ENCODE measurements at regions not wholly inside any gene's neighbourhood (a gene's known extent, or its start where the extent isn't known, plus 50 kb on each side); places are given as distances from the start of the nearest gene placed in this dataset.

DNA sequence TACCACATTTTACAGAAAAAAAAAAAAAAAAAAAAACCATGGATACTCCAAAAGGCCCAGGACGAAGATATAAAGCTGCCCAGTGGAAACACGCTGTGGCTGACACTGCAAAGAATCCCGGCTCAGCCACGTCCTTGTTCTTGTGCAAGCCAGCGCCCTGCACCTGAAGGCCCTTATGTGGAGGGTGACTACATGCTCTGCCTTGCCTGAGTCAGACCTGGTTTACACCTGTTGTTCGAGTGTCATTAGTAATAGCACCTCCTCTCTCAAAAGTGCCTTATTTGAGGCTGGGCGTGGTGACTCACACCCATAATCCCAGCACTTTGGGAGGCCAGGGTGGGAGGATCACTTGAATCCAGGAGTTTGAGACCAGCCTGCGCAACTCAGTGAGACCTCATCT, 54.3 kb upstream of the ZSWIM6 start:
- TF ChIP-seq EZH2 (IDR thresholded peaks at IDR 0.05; ENCODE audit: low read length, missing control alignments), result no peak
- TF ChIP-seq, protein P1, sequence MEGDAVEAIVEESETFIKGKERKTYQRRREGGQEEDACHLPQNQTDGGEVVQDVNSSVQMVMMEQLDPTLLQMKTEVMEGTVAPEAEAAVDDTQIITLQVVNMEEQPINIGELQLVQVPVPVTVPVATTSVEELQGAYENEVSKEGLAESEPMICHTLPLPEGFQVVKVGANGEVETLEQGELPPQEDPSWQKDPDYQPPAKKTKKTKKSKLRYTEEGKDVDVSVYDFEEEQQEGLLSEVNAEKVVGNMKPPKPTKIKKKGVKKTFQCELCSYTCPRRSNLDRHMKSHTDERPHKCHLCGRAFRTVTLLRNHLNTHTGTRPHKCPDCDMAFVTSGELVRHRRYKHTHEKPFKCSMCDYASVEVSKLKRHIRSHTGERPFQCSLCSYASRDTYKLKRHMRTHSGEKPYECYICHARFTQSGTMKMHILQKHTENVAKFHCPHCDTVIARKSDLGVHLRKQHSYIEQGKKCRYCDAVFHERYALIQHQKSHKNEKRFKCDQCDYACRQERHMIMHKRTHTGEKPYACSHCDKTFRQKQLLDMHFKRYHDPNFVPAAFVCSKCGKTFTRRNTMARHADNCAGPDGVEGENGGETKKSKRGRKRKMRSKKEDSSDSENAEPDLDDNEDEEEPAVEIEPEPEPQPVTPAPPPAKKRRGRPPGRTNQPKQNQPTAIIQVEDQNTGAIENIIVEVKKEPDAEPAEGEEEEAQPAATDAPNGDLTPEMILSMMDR (conservative IDR thresholded peaks at IDR 0.05 in 1 of 2, IDR thresholded peaks at IDR 0.05 in 1 of 2; ENCODE audit: low read depth in 1 of 2, low read length in 2 of 2), result no peak
- H4K20me1 ChIP-seq (ENCODE audit: control insufficient read depth, extremely low read depth, insufficient read depth, low read length), result no peaks in the 10 kb centered on the region
- H3K4me1 ChIP-seq (ENCODE audit: control insufficient read depth, extremely low read depth, insufficient read depth, low read length), result peaks cover 25% of the 10 kb centered on the region
- no peaks in the 10 kb centered on the region for H3K36me3 ChIP-seq (ENCODE audit: control insufficient read depth, insufficient read depth, low read length)
- no peak overlapping the region for H3K27ac ChIP-seq (ENCODE audit: insufficient read depth, low read length)
- H3K27me3 ChIP-seq (ENCODE audit: control insufficient read depth, insufficient read depth, low read length), result no peaks in the 10 kb centered on the region
- H3K4me3 ChIP-seq (replicated peaks in 1 of 4; ENCODE audit: control extremely low read depth in 1 of 4, insufficient read depth in 1 of 4, low read depth in 3 of 4, low read length in 4 of 4), result no peak overlapping the region
- no peaks in the 10 kb centered on the region for H3K9me3 ChIP-seq (ENCODE audit: control insufficient read depth, insufficient read depth, low read depth, low read length)
- no peak overlapping the region for H2AFZ ChIP-seq (ENCODE audit: low read length)
- H3K9ac ChIP-seq (ENCODE audit: insufficient read depth, low read length), result no peak overlapping the region
- no peaks in the 10 kb centered on the region for H3K79me2 ChIP-seq (ENCODE audit: control insufficient read depth, insufficient read depth, low read length)
- H3K4me2 ChIP-seq (ENCODE audit: extremely low read depth, insufficient read depth, low read length), result no peak overlapping the region
- peak in 1 of 2 donors; percentile 35 for DNase-seq (ENCODE audit: low read depth in 2 of 2)

DNA sequence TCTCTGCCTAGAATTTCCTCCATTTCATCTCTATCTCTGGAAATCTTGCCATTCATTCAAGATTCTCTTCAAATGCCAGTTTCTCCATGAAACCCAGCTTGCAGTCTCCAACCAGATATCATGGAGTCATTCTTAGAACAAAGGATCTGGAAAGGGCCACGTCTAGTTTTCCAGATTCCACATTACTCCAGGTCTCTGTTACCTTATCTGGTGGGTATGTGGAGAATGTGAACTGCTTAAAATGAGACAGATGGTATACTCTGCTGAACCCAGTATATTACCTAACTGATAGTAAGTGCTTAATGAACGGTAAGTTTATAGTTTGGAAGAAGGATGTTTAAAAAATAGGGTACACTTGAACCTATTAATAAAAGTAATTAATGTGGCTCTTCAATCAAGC, 52.3 kb upstream of the ZSWIM6 start:
- TF ChIP-seq, protein P1 (conservative IDR thresholded peaks at IDR 0.05 in 1 of 2, IDR thresholded peaks at IDR 0.05 in 1 of 2; ENCODE audit: low read depth in 1 of 2, low read length in 2 of 2), result no peak
- no peak for TF ChIP-seq EZH2 (IDR thresholded peaks at IDR 0.05; ENCODE audit: low read length, missing control alignments)

DNA sequence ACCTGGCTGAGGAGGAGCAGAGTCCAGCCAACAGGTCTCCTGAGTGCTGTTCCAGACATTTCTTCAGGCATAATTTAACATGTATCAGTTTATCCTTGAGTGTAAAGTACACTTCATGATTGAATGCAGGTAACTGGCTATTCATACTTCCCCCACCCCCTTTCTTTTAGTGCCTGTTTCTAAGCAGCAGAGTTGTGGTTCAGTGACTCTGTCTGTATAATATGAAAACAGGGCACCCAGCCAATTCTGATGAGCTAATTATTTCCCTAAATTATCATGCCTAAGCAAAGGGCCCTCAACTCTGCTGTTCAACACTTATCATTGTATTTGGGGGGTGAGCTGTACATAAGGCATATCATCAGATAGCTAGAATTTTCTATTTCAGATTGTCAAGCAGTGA, 51.9 kb upstream of the ZSWIM6 start:
- no peak overlapping the region for H3K27ac ChIP-seq (ENCODE audit: insufficient read depth, low read length)
- H3K4me3 ChIP-seq (replicated peaks in 1 of 4; ENCODE audit: control extremely low read depth in 1 of 4, insufficient read depth in 1 of 4, low read depth in 3 of 4, low read length in 4 of 4), result no peak overlapping the region
- no peaks in the 10 kb centered on the region for H3K27me3 ChIP-seq (ENCODE audit: control insufficient read depth, insufficient read depth, low read length)
- H4K20me1 ChIP-seq (ENCODE audit: control insufficient read depth, extremely low read depth, insufficient read depth, low read length), result no peaks in the 10 kb centered on the region
- H3K79me2 ChIP-seq (ENCODE audit: control insufficient read depth, insufficient read depth, low read length), result no peaks in the 10 kb centered on the region
- H3K4me1 ChIP-seq (ENCODE audit: control insufficient read depth, extremely low read depth, insufficient read depth, low read length), result peaks cover 17% of the 10 kb centered on the region
- no peak overlapping the region for H2AFZ ChIP-seq (ENCODE audit: low read length)
- H3K36me3 ChIP-seq (ENCODE audit: control insufficient read depth, insufficient read depth, low read length), result no peaks in the 10 kb centered on the region
- TF ChIP-seq, protein P1 (conservative IDR thresholded peaks at IDR 0.05 in 1 of 2, IDR thresholded peaks at IDR 0.05 in 1 of 2; ENCODE audit: low read depth in 1 of 2, low read length in 2 of 2), result no peak
- no peak for TF ChIP-seq EZH2 (IDR thresholded peaks at IDR 0.05; ENCODE audit: low read length, missing control alignments)
- H3K9me3 ChIP-seq (ENCODE audit: control insufficient read depth, insufficient read depth, low read depth, low read length), result no peaks in the 10 kb centered on the region
- H3K4me2 ChIP-seq (ENCODE audit: extremely low read depth, insufficient read depth, low read length), result peak overlapping the region; percentile 66
- DNase-seq (ENCODE audit: low read depth in 2 of 2), result peak; percentile 85 to 90
- no peak overlapping the region for H3K9ac ChIP-seq (ENCODE audit: insufficient read depth, low read length)

More for the DNA sequence above, 52.3 kb upstream of the ZSWIM6 start:
- Histone ChIP-seq H3K79me2 (ENCODE audit: control insufficient read depth, insufficient read depth, low read length) (no peaks in the 10 kb centered on the region), H3K27ac (ENCODE audit: insufficient read depth, low read length) (no peak overlapping the region), H3K36me3 (ENCODE audit: control insufficient read depth, insufficient read depth, low read length) (no peaks in the 10 kb centered on the region), H3K9ac (ENCODE audit: insufficient read depth, low read length) (no peak overlapping the region), H3K4me3 (replicated peaks in 1 of 4; ENCODE audit: control extremely low read depth in 1 of 4, insufficient read depth in 1 of 4, low read depth in 3 of 4, low read length in 4 of 4) (no peak overlapping the region), H4K20me1 (ENCODE audit: control insufficient read depth, extremely low read depth, insufficient read depth, low read length) (no peaks in the 10 kb centered on the region), H3K27me3 (ENCODE audit: control insufficient read depth, insufficient read depth, low read length) (no peaks in the 10 kb centered on the region), H3K9me3 (ENCODE audit: control insufficient read depth, insufficient read depth, low read depth, low read length) (no peaks in the 10 kb centered on the region), H3K4me1 (ENCODE audit: control insufficient read depth, extremely low read depth, insufficient read depth, low read length) (peaks cover 20% of the 10 kb centered on the region), H2AFZ (ENCODE audit: low read length) (no peak overlapping the region), H3K4me2 (ENCODE audit: extremely low read depth, insufficient read depth, low read length) (no peak overlapping the region)
- peak in 1 of 2 donors; percentile 76 for DNase-seq (ENCODE audit: low read depth in 2 of 2)
